Sigmoid colon (tissue), 3 donors: ENCODE measurements at regions not wholly inside any gene's neighbourhood (a gene's known extent, or its start where the extent isn't known, plus 50 kb on each side); places are given as distances from the start of the nearest gene placed in this dataset.

Experiments
- CTCF ChIP-seq, 4 experiments: fragments of 450-650 bp in 3 of 4; fragments of 200-600 bp in 1 of 4; IDR thresholded peaks; one replicate each; pipeline ENCODE4 v1.5.1; 2016 to 2019; ENCODE audit warnings: antibody characterized with exemption in 4 of 4, mild to moderate bottlenecking in 3 of 4, moderate library complexity in 2 of 4
- POLR2A ChIP-seq, 2 donors: fragments of 450-650 bp; IDR thresholded peaks; one replicate each; pipeline ENCODE4 v1.6.1; 2016; ENCODE audit warnings: antibody characterized with exemption in 2 of 2, mild to moderate bottlenecking in 2 of 2, moderate library complexity in 2 of 2

DNA sequence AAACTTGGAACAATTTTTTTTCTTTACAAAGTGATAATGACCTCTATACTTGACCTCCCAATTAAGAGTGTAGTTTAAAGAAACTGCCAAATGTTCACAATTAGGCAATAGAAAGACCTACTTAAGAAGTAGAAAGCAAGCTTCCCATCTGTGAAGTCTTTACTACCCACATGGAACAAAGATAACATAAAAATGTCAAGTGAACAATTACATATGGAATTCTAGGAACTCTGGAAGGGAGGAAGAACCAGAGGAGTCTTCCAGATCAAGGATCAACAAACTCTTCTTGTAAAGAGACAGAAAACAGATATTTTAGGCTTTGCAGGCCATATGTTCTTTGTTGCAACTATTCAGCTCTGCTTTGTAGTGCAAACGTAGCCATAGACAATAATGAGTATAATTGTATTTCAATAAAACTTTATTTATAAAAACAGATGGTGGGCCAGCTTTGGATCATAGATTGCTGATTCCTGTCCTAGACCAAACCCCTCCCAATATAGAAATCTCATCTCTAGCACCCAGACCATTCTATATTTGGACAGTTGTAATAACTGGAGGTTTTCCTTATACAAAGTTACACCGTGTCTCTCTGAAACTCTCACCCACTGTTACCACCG is 68.4 kb upstream of the MAGI3 start:
- TF ChIP-seq CTCF (IDR thresholded peaks at IDR 0.05), result no peak
- no peak for TF ChIP-seq POLR2A (IDR thresholded peaks at IDR 0.05)
